Endothelial cell of umbilical vein (primary cell): ENCODE measurements at regions not wholly inside any gene's neighbourhood (a gene's known extent, or its start where the extent isn't known, plus 50 kb on each side); places are given as distances from the start of the nearest gene placed in this dataset.

Experiments
- BruUV-seq: library from RNA; stranded (reverse); fragments of 400-500 nt; replicated peaks from 2 replicates; lab custom pipeline; 2021; lab: Mats Ljungman, UMichigan
- CTCF ChIA-PET: fragments of 300-600, 350-600 bp; sonication (Branson Sonifier 250); formaldehyde crosslinking; loops from one replicate; lab custom pipeline; 2021; ENCODE audit warnings: antibody characterized with exemption, inconsistent platforms; lab: Charles Lee
- POLR2A ChIA-PET: fragments of 300-600, 350-600 bp; sonication (Branson Sonifier 250); formaldehyde crosslinking; loops from one replicate; lab custom pipeline; 2021; ENCODE audit warnings: antibody characterized with exemption, inconsistent platforms; lab: Charles Lee
- DNase-seq: peaks from one replicate; pipeline ENCODE4 v3.0.0-alpha.2; 2011; ENCODE audit warnings: low read depth, low spot score
- FAIRE-seq: peaks from 2 replicates; lab custom pipeline; 2011; peaks lifted over from hg19 to GRCh38; lab: Jason Lieb, UNC
- H2AFZ ChIP-seq: 2 replicates; pipeline ENCODE4 v1.6.0; 2012; ENCODE audit warnings: low read depth, low read length, control low read depth, inconsistent platforms
- H3K27ac ChIP-seq: 2 replicates; pipeline ENCODE4 v1.5.1; 2011; ENCODE audit warnings: low read depth, mild to moderate bottlenecking, control low read depth, low read length, moderate library complexity; ENCODE audit not compliant: insufficient read depth
- H3K27me3 ChIP-seq, 2 experiments: 2 replicates each; pipeline versions ENCODE4 v1.6.0 to v1.6.1; 2011; ENCODE audit warnings: low read length in 2 of 2, mixed read lengths in 1 of 2; ENCODE audit not compliant: control insufficient read depth in 2 of 2, insufficient read depth in 2 of 2
- H3K36me3 ChIP-seq, 2 experiments: 2 replicates in 1 of 2; 3 replicates in 1 of 2; pipeline ENCODE4 v1.5.1; 2011; ENCODE audit warnings: low read length in 2 of 2, mild to moderate bottlenecking in 1 of 2, moderate library complexity in 1 of 2; ENCODE audit not compliant: control insufficient read depth in 2 of 2, insufficient read depth in 2 of 2; ENCODE audit errors: extremely low read depth in 1 of 2
- H3K4me1 ChIP-seq: 3 replicates; pipeline ENCODE4 v1.5.1; 2011; ENCODE audit warnings: mild to moderate bottlenecking, low read length; ENCODE audit not compliant: control insufficient read depth, insufficient read depth; ENCODE audit errors: extremely low read depth
- H3K4me2 ChIP-seq: 2 replicates; pipeline ENCODE4 v1.6.1; 2011; ENCODE audit warnings: low read length, control low read depth, mixed read lengths; ENCODE audit not compliant: insufficient read depth
- H3K4me3 ChIP-seq, 3 experiments: fragments of 200-600 bp in 1 of 3; sonication (generic), shearing (Covaris generic) in 1 of 3; replicated peaks in 1 of 3; 2 replicates each; pipeline ENCODE4 v1.5.1; 2011 to 2016; ENCODE audit warnings: control low read depth in 3 of 3, low read length in 3 of 3, mild to moderate bottlenecking in 2 of 3, inconsistent platforms in 1 of 3, low read depth in 1 of 3, moderate library complexity in 1 of 3; ENCODE audit not compliant: insufficient read depth in 1 of 3
- H3K79me2 ChIP-seq: 2 replicates; pipeline ENCODE4 v1.6.0; 2012; ENCODE audit warnings: low read length, inconsistent platforms; ENCODE audit not compliant: control insufficient read depth, insufficient read depth
- H3K9ac ChIP-seq: replicated peaks from 2 replicates; pipeline ENCODE3; 2011; ENCODE audit warnings: low read length, control low read depth; ENCODE audit not compliant: insufficient read depth; ENCODE audit errors: extremely low read depth
- H3K9me1 ChIP-seq: replicated peaks from 3 replicates; pipeline ENCODE4 v1.6.0; 2011; ENCODE audit warnings: mild to moderate bottlenecking, low read length; ENCODE audit not compliant: control insufficient read depth, insufficient read depth; ENCODE audit errors: extremely low read depth
- H3K9me3 ChIP-seq: replicated peaks from 2 replicates; pipeline ENCODE4 v1.5.1; 2012; ENCODE audit warnings: low read length, inconsistent platforms; ENCODE audit not compliant: control insufficient read depth, insufficient read depth
- H4K20me1 ChIP-seq: replicated peaks from 2 replicates; pipeline ENCODE3; 2011; ENCODE audit warnings: mild to moderate bottlenecking, low read length; ENCODE audit not compliant: control insufficient read depth, insufficient read depth; ENCODE audit errors: extremely low read depth
- JUN ChIP-seq: IDR thresholded peaks from 2 replicates; pipeline ENCODE4 v1.6.1; 2011; ENCODE audit warnings: borderline replicate concordance, low read depth; ENCODE audit not compliant: insufficient read length, insufficient read depth
- dilution Hi-C: fragments of 300-500 bp; cut with MboI; formaldehyde crosslinking; loops from one replicate; pipeline ENCODE4 v1.15.0; 2019; ENCODE audit warnings: low sequenced_read_pairs; ENCODE audit not compliant: extremely low pct_ligation_motif_present
- intact Hi-C: fragments of 100-400 bp; cut with micrococcal nuclease; formaldehyde crosslinking; loops from one replicate; pipeline ENCODE4 v1.10.0; 2022
- TF ChIP-seq, protein P1 (sequence below), 2 donors: IDR thresholded peaks; 1 replicate in 1 of 2; 2 replicates in 1 of 2; pipeline ENCODE4 v1.5.1; 2011; ENCODE audit warnings: low read length in 2 of 2, mild to moderate bottlenecking in 2 of 2, moderate library complexity in 2 of 2, control low read depth in 1 of 2, inconsistent platforms in 1 of 2, low read depth in 1 of 2; ENCODE audit not compliant: insufficient read depth in 1 of 2; ENCODE audit errors: extremely low read depth in 1 of 2
- TF ChIP-seq, protein P2 (sequence below): IDR thresholded peaks from 2 replicates; pipeline ENCODE4 v1.6.1; 2011; ENCODE audit not compliant: insufficient read depth, insufficient read length

DNA sequence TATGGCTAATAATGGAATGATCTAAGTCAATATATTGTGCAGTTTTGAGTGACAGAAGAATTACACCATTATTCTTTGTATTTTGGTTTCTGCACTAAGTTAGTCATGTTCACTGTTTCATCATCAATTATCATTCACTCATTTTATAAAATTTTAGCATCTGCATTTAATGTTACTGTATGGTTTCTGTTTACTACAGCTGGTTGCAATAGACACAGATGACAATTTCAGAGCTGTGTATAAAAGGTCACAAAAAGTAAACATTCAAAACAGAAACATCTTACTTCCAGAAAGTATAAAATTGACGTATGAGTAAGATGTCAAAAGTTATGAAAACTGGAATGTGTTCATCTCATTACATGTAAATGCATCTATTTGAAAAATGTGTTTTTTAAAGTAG is 111.1 kb upstream of the GBE1 start:
- intact Hi-C loops = loop anchor here (5.0 kb wide), 1 partner anchor 205 kb away; no protein-coding TSS in a partner anchor

More for the DNA sequence above, 111.1 kb upstream of the GBE1 start:
- ChIA-PET CTCF (interaction anchor here (1.0 to 1.7 kb wide), 2 partner anchors 10 to 257 kb away, joined by 3 to 5 read pairs; no protein-coding TSS in a partner anchor), POLR2A (no interaction called here)
- no peak for TF ChIP-seq JUN
- TF ChIP-seq, protein P1, sequence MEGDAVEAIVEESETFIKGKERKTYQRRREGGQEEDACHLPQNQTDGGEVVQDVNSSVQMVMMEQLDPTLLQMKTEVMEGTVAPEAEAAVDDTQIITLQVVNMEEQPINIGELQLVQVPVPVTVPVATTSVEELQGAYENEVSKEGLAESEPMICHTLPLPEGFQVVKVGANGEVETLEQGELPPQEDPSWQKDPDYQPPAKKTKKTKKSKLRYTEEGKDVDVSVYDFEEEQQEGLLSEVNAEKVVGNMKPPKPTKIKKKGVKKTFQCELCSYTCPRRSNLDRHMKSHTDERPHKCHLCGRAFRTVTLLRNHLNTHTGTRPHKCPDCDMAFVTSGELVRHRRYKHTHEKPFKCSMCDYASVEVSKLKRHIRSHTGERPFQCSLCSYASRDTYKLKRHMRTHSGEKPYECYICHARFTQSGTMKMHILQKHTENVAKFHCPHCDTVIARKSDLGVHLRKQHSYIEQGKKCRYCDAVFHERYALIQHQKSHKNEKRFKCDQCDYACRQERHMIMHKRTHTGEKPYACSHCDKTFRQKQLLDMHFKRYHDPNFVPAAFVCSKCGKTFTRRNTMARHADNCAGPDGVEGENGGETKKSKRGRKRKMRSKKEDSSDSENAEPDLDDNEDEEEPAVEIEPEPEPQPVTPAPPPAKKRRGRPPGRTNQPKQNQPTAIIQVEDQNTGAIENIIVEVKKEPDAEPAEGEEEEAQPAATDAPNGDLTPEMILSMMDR (IDR thresholded peaks at IDR 0.05; ENCODE audit: extremely low read depth in 1 of 2, insufficient read depth in 1 of 2, low read depth in 1 of 2, low read length in 2 of 2) = no peak
- TF ChIP-seq, protein P2, sequence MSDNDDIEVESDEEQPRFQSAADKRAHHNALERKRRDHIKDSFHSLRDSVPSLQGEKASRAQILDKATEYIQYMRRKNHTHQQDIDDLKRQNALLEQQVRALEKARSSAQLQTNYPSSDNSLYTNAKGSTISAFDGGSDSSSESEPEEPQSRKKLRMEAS = no peak
- Histone ChIP-seq H3K4me1 (no peaks in the 10 kb centered on the region), H4K20me1 (no peaks in the 10 kb centered on the region), H3K27ac (no peak overlapping the region), H3K9me3 (no peaks in the 10 kb centered on the region), H3K9me1 (no peaks in the 10 kb centered on the region), H3K36me3 (no peaks in the 10 kb centered on the region), H3K4me2 (no peak overlapping the region), H3K27me3 (peaks cover 0 to 3% of the 10 kb centered on the region in 2 experiments), H3K79me2 (no peaks in the 10 kb centered on the region), H2AFZ (no peak overlapping the region), H3K4me3 (no peak overlapping the region), H3K9ac (no peak overlapping the region)
- no TSS peak for BruUV-seq
- no peak for DNase-seq
- dilution Hi-C loops = no loop called here
- no peak for FAIRE-seq
